Mesothelial cell of epicardium (in vitro differentiated cells): ENCODE measurements at regions not wholly inside any gene's neighbourhood (a gene's known extent, or its start where the extent isn't known, plus 50 kb on each side); places are given as distances from the start of the nearest gene placed in this dataset.

Source experiments
- DNase-seq, 2 experiments: peaks; one replicate each; pipeline ENCODE4 v3.0.0; 2021; ENCODE audit warnings: low spot score in 2 of 2; ENCODE audit not compliant: unreplicated experiment in 2 of 2
- H3K27ac Mint-ChIP-seq: 2 replicates; pipeline ENCODE4 v1.8.0; 2021; ENCODE audit warnings: mixed read lengths
- H3K27me3 Mint-ChIP-seq: 2 replicates; pipeline ENCODE4 v1.8.0; 2021; ENCODE audit warnings: low read depth, mixed read lengths
- H3K36me3 Mint-ChIP-seq: 2 replicates; pipeline ENCODE4 v1.8.0; 2021; ENCODE audit warnings: mixed read lengths
- H3K4me1 Mint-ChIP-seq: 2 replicates; pipeline ENCODE4 v1.8.0; 2021; ENCODE audit warnings: mixed read lengths
- H3K4me3 Mint-ChIP-seq: 2 replicates; pipeline ENCODE4 v1.8.0; 2021; ENCODE audit warnings: mild to moderate bottlenecking, moderate library complexity, mixed read lengths
- H3K9me3 Mint-ChIP-seq: 2 replicates; pipeline ENCODE4 v1.8.0; 2021; ENCODE audit warnings: mixed read lengths
- CTCF ChIP-seq: fragments of 200-600 bp; sonication (generic); IDR thresholded peaks from one replicate; pipeline ENCODE4 v1.5.0; 2021; ENCODE audit warnings: antibody characterized with exemption; ENCODE audit not compliant: unreplicated experiment

GRCh38 chr4:53959343-53960120, 104.9 kb downstream of the CHIC2 start:
- no peak overlapping the region for H3K4me3 Mint-ChIP-seq
- H3K27ac Mint-ChIP-seq = no peak overlapping the region
- no peaks in the 10 kb centered on the region for H3K9me3 Mint-ChIP-seq
- H3K36me3 Mint-ChIP-seq = no peaks in the 10 kb centered on the region
- H3K27me3 Mint-ChIP-seq = no peaks in the 10 kb centered on the region
- no peak for TF ChIP-seq CTCF
- DNase-seq = no peak
- peaks cover 16% of the 10 kb centered on the region for H3K4me1 Mint-ChIP-seq

GRCh38 chr4:53956454-53956853, 108.0 kb downstream of the CHIC2 start:
- Mint-ChIP-seq H3K9me3 (no peaks in the 10 kb centered on the region), H3K36me3 (no peaks in the 10 kb centered on the region), H3K27me3 (peaks cover under 1% of the 10 kb centered on the region), H3K4me1 (no peaks in the 10 kb centered on the region), H3K27ac (no peak overlapping the region), H3K4me3 (no peak overlapping the region)
- no peak for TF ChIP-seq CTCF
- DNase-seq = no peak

DNA sequence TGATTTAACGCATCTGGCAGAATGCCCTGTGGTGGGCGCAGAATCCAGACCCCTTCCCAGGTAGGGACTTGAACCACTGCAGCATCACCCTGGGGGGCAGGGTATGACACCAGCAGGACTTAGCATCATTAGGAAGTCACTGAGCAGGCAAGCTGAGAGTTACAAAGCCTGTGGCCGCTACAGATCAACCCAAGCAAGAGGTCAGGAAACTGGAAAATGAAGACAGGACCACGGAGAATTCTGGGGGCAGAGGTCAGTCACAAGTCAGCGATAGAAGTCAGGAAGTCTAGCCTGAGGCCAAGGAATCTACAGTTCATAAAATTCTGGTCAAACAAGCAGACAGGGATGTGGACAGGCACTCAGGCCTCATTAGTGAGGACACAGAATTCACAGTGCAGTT, 108.4 kb downstream of the CHIC2 start:
- no peaks in the 10 kb centered on the region for H3K36me3 Mint-ChIP-seq
- no peaks in the 10 kb centered on the region for H3K9me3 Mint-ChIP-seq
- DNase-seq = no peak
- no peaks in the 10 kb centered on the region for H3K4me1 Mint-ChIP-seq
- TF ChIP-seq CTCF = no peak
- H3K27ac Mint-ChIP-seq = no peak overlapping the region
- peaks cover 2% of the 10 kb centered on the region for H3K27me3 Mint-ChIP-seq
- H3K4me3 Mint-ChIP-seq = no peak overlapping the region

DNA sequence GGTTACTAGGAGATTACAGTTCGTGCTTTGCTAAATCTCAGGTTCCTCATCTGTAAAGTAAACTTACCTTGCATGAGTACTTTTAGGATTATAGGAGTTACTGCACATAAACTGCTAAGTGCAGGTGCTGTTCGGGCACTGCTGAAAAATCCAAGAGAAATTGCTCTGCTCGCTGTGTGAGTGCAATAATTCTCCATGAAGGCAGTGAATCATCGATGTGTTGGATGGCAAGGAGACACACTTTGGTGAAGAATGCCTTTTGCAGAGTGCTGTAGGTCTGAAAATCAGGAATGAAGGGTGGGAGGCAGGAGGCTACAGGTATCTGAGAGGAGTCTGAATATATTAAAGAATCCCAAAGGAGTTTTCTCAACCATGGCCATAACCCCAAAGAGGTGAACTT, 113.0 kb downstream of the CHIC2 start:
- Mint-ChIP-seq H3K27ac (no peak overlapping the region), H3K4me1 (no peaks in the 10 kb centered on the region), H3K36me3 (no peaks in the 10 kb centered on the region), H3K9me3 (no peaks in the 10 kb centered on the region), H3K27me3 (peaks cover 28% of the 10 kb centered on the region), H3K4me3 (no peak overlapping the region)
- no peak for DNase-seq
- TF ChIP-seq CTCF = no peak

GRCh38 chr4:53943345-53944085, 120.9 kb downstream of the CHIC2 start:
- no peak for DNase-seq
- Mint-ChIP-seq H3K27me3 (peaks cover 23% of the 10 kb centered on the region), H3K9me3 (peaks cover 17% of the 10 kb centered on the region), H3K4me3 (no peak overlapping the region), H3K36me3 (peaks cover 10% of the 10 kb centered on the region), H3K4me1 (peaks cover 10% of the 10 kb centered on the region), H3K27ac (no peak overlapping the region)
- no peak for TF ChIP-seq CTCF
